H9 (cell line): ENCODE measurements at regions not wholly inside any gene's neighbourhood (a gene's known extent, or its start where the extent isn't known, plus 50 kb on each side); places are given as distances from the start of the nearest gene placed in this dataset.

Source experiments
- DNase-seq: peaks from one replicate; pipeline ENCODE4 v3.0.0-alpha.2; 2017
- H2AFZ ChIP-seq: one replicate; pipeline ENCODE4 v1.6.1; 2013; ENCODE audit warnings: mild to moderate bottlenecking, low read length, control low read depth, moderate library complexity
- H2AK5ac ChIP-seq: 2 replicates; pipeline ENCODE4 v1.6.1; 2013; ENCODE audit warnings: low read length, control low read depth, mixed read lengths; ENCODE audit not compliant: insufficient read length
- H2BK120ac ChIP-seq: one replicate; pipeline ENCODE4 v1.6.1; 2013; ENCODE audit warnings: low read depth, mild to moderate bottlenecking, low read length, control low read depth, inconsistent platforms; ENCODE audit not compliant: poor library complexity, severe bottlenecking
- H2BK12ac ChIP-seq: 2 replicates; pipeline ENCODE4 v1.6.1; 2013; ENCODE audit warnings: low read length, control low read depth, mixed read lengths, low read depth; ENCODE audit not compliant: insufficient read length
- H2BK15ac ChIP-seq: 2 replicates; pipeline ENCODE4 v1.6.1; 2013; ENCODE audit warnings: low read depth, low read length, control low read depth
- H2BK20ac ChIP-seq: one replicate; pipeline ENCODE4 v1.6.1; 2013; ENCODE audit warnings: low read depth, mild to moderate bottlenecking, low read length, control low read depth, inconsistent platforms; ENCODE audit not compliant: poor library complexity, severe bottlenecking
- H2BK5ac ChIP-seq: 2 replicates; pipeline ENCODE4 v1.6.1; 2013; ENCODE audit warnings: low read length, control low read depth, mixed read lengths; ENCODE audit not compliant: insufficient read length
- H3K14ac ChIP-seq: 2 replicates; pipeline ENCODE4 v1.6.1; 2013; ENCODE audit warnings: low read length, control low read depth; ENCODE audit not compliant: insufficient read depth
- H3K18ac ChIP-seq: 2 replicates; pipeline ENCODE4 v1.6.1; 2013; ENCODE audit warnings: low read depth, mild to moderate bottlenecking, mixed read lengths, low read length, control low read depth; ENCODE audit not compliant: insufficient read length
- H3K23ac ChIP-seq: 2 replicates; pipeline ENCODE4 v1.6.1; 2013; ENCODE audit warnings: low read length, control low read depth, mixed read lengths, low read depth; ENCODE audit not compliant: insufficient read length
- H3K23me2 ChIP-seq: 2 replicates; pipeline ENCODE4 v1.6.1; 2013; ENCODE audit warnings: low read depth, mild to moderate bottlenecking, mixed read lengths, low read length, control low read depth; ENCODE audit not compliant: insufficient read length, poor library complexity, severe bottlenecking
- H3K27ac ChIP-seq: 2 replicates; pipeline ENCODE4 v1.5.1; 2013; ENCODE audit warnings: low read length, control low read depth, mixed read lengths, low read depth; ENCODE audit not compliant: insufficient read length
- H3K27me3 ChIP-seq: 2 replicates; pipeline ENCODE4 v1.6.1; 2013; ENCODE audit warnings: low read length, control low read depth, inconsistent platforms; ENCODE audit not compliant: insufficient read depth
- H3K4ac ChIP-seq: 2 replicates; pipeline ENCODE4 v1.6.1; 2013; ENCODE audit warnings: low read depth, mild to moderate bottlenecking, control low read depth, inconsistent platforms, low read length, moderate library complexity
- H3K4me1 ChIP-seq: 2 replicates; pipeline ENCODE4 v1.6.1; 2013; ENCODE audit warnings: low read length, control low read depth, inconsistent platforms; ENCODE audit not compliant: insufficient read depth
- H3K4me2 ChIP-seq: 2 replicates; pipeline ENCODE4 v1.6.1; 2013; ENCODE audit warnings: low read length, control low read depth, mixed read lengths; ENCODE audit not compliant: insufficient read length, insufficient read depth
- H3K56ac ChIP-seq: 2 replicates; pipeline ENCODE4 v1.6.1; 2013; ENCODE audit warnings: low read depth, mild to moderate bottlenecking, mixed read lengths, low read length, control low read depth; ENCODE audit not compliant: insufficient read length
- H3K79me1 ChIP-seq: 2 replicates; pipeline ENCODE4 v1.6.1; 2013; ENCODE audit warnings: low read depth, mild to moderate bottlenecking, moderate library complexity, low read length, control low read depth, inconsistent platforms; ENCODE audit not compliant: insufficient read depth, poor library complexity, severe bottlenecking
- H3K79me2 ChIP-seq: 2 replicates; pipeline ENCODE4 v1.6.1; 2013; ENCODE audit warnings: low read length, control low read depth, inconsistent platforms; ENCODE audit not compliant: insufficient read depth
- H3K9ac ChIP-seq: 2 replicates; pipeline ENCODE4 v1.6.1; 2013; ENCODE audit warnings: low read length, control low read depth, mixed read lengths; ENCODE audit not compliant: insufficient read length; ENCODE audit errors: extremely low read depth
- H3K9me3 ChIP-seq: one replicate; pipeline ENCODE4 v1.6.1; 2013; ENCODE audit warnings: low read depth, low read length, inconsistent platforms; ENCODE audit not compliant: control insufficient read depth
- H3T11ph ChIP-seq: one replicate; pipeline ENCODE4 v1.6.1; 2013; ENCODE audit warnings: mild to moderate bottlenecking, low read length, control low read depth, inconsistent platforms
- H4K20me1 ChIP-seq: one replicate; pipeline ENCODE4 v1.6.1; 2013; ENCODE audit not compliant: control insufficient read depth, insufficient read length, insufficient read depth
- H4K5ac ChIP-seq: 2 replicates; pipeline ENCODE4 v1.6.1; 2013; ENCODE audit warnings: low read depth, mild to moderate bottlenecking, mixed read lengths, low read length, control low read depth; ENCODE audit not compliant: insufficient read length
- H4K8ac ChIP-seq: replicated peaks from 2 replicates; pipeline ENCODE4 v1.6.1; 2013; ENCODE audit warnings: low read length, control low read depth, mixed read lengths, low read depth; ENCODE audit not compliant: insufficient read length
- H4K91ac ChIP-seq: 2 replicates; pipeline ENCODE4 v1.6.1; 2013; ENCODE audit warnings: low read depth, mild to moderate bottlenecking, moderate library complexity, mixed read lengths, low read length, control low read depth; ENCODE audit not compliant: insufficient read length
- H3K27ac Mint-ChIP-seq, 3 experiments: 2 replicates in 2 of 3; 3 replicates in 1 of 3; pipeline ENCODE4 v1.8.0; 2020 to 2021; ENCODE audit warnings: mixed read lengths in 3 of 3, mild to moderate bottlenecking in 1 of 3, moderate library complexity in 1 of 3
- H3K27me3 Mint-ChIP-seq: 2 replicates; pipeline ENCODE4 v1.8.0; 2021; ENCODE audit warnings: low read depth, mild to moderate bottlenecking, moderate library complexity, mixed read lengths
- H3K36me3 Mint-ChIP-seq, 3 experiments: 2 replicates in 2 of 3; 3 replicates in 1 of 3; pipeline ENCODE4 v1.8.0; 2020 to 2021; ENCODE audit warnings: low read depth in 3 of 3, mixed read lengths in 3 of 3; ENCODE audit not compliant: insufficient read depth in 1 of 3
- H3K4me1 Mint-ChIP-seq, 2 experiments: 2 replicates each; pipeline ENCODE4 v1.8.0; 2020; ENCODE audit warnings: mixed read lengths in 2 of 2
- H3K4me3 Mint-ChIP-seq, 2 experiments: 2 replicates in 1 of 2; 3 replicates in 1 of 2; pipeline ENCODE4 v1.8.0; 2020 to 2021; ENCODE audit warnings: mild to moderate bottlenecking in 2 of 2, mixed read lengths in 2 of 2, moderate library complexity in 1 of 2
- H3K9me3 Mint-ChIP-seq, 2 experiments: 2 replicates in 1 of 2; 3 replicates in 1 of 2; pipeline ENCODE4 v1.8.0; 2020; ENCODE audit warnings: mild to moderate bottlenecking in 2 of 2, mixed read lengths in 2 of 2, moderate library complexity in 1 of 2
- WGBS: extraction: QIAGEN DNeasy Blood & Tissue Kit; methylation state at CpG from one replicate; pipeline ENCODE4 v1.1.7; 2013; ENCODE audit warnings: missing lambda C conversion rate, low lambda C conversion rate, mixed read lengths; ENCODE audit not compliant: insufficient read length; ENCODE audit errors: extremely low coverage; 5-methylcytosine and 5-hydroxymethylcytosine counted together
- TF ChIP-seq, protein P1 (sequence below): fragments of 200-600 bp; sonication (generic); conservative IDR thresholded peaks from 3 replicates; pipeline ENCODE4 v1.8.0; 2021; ENCODE audit warnings: antibody characterized with exemption, mild to moderate bottlenecking

DNA sequence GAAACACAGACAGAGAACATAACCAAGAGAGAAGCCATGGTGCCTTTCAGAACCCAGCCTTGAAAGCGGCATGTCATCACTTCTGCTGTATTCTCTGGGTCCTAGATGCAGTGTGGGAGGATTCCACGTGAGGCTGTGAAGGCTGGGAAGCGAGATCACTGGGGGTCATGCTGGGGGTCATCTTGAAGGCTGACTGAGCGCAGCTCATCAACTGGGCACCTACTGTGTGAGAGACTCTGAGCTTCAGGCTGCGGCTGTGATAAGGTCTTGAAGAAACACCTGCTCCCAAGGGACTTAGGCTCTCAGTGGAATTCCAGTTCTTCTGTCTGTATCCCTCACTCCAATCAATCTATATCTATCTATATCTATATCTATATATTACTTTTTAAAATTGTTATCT lies 91.8 kb upstream of the KLF13 start:
- H3K4me3 Mint-ChIP-seq: no peak overlapping the region
- peaks cover 11% of the 10 kb centered on the region for H3K27me3 Mint-ChIP-seq
- no peak overlapping the region for H3K9ac ChIP-seq
- no peaks in the 10 kb centered on the region for H3K23me2 ChIP-seq
- no peak overlapping the region for H2BK120ac ChIP-seq
- H4K8ac ChIP-seq: no peak overlapping the region
- no peaks in the 10 kb centered on the region for H3K27me3 ChIP-seq
- no peak overlapping the region for H3K56ac ChIP-seq
- WGBS: no CpG with 5 or more reads among the region's 5 CpGs
- H2BK5ac ChIP-seq: no peak overlapping the region
- H3K79me1 ChIP-seq: no peaks in the 10 kb centered on the region
- no peaks in the 10 kb centered on the region for H4K20me1 ChIP-seq
- H3K4me1 Mint-ChIP-seq: peaks cover 8 to 9% of the 10 kb centered on the region in 2 experiments
- no peak overlapping the region for H3K27ac Mint-ChIP-seq
- no peak overlapping the region for H2BK15ac ChIP-seq
- no peak overlapping the region for H2AFZ ChIP-seq
- H3K9me3 Mint-ChIP-seq: no peaks in the 10 kb centered on the region
- H2AK5ac ChIP-seq: no peak overlapping the region
- no peak overlapping the region for H3K18ac ChIP-seq
- no peak overlapping the region for H3K23ac ChIP-seq
- TF ChIP-seq, protein P1, sequence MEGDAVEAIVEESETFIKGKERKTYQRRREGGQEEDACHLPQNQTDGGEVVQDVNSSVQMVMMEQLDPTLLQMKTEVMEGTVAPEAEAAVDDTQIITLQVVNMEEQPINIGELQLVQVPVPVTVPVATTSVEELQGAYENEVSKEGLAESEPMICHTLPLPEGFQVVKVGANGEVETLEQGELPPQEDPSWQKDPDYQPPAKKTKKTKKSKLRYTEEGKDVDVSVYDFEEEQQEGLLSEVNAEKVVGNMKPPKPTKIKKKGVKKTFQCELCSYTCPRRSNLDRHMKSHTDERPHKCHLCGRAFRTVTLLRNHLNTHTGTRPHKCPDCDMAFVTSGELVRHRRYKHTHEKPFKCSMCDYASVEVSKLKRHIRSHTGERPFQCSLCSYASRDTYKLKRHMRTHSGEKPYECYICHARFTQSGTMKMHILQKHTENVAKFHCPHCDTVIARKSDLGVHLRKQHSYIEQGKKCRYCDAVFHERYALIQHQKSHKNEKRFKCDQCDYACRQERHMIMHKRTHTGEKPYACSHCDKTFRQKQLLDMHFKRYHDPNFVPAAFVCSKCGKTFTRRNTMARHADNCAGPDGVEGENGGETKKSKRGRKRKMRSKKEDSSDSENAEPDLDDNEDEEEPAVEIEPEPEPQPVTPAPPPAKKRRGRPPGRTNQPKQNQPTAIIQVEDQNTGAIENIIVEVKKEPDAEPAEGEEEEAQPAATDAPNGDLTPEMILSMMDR: no peak
- no peak overlapping the region for H3K14ac ChIP-seq
- H3K27ac ChIP-seq: no peak overlapping the region
- H3K9me3 ChIP-seq: no peaks in the 10 kb centered on the region
- no peaks in the 10 kb centered on the region for H3K4me1 ChIP-seq
- H4K91ac ChIP-seq: no peak overlapping the region
- H2BK20ac ChIP-seq: no peak overlapping the region
- H4K5ac ChIP-seq: no peak overlapping the region
- H3T11ph ChIP-seq: no peak overlapping the region
- H3K36me3 Mint-ChIP-seq: no peaks in the 10 kb centered on the region
- no peak overlapping the region for H2BK12ac ChIP-seq
- H3K79me2 ChIP-seq: no peaks in the 10 kb centered on the region
- no peak for DNase-seq
- H3K4me2 ChIP-seq: no peak overlapping the region
- no peak overlapping the region for H3K4ac ChIP-seq
